Fibroblast of mammary gland (primary cell): ENCODE measurements at regions not wholly inside any gene's neighbourhood (a gene's known extent, or its start where the extent isn't known, plus 50 kb on each side); places are given as distances from the start of the nearest gene placed in this dataset.

Experiments
- DNase-seq: peaks from one replicate; pipeline ENCODE4 v3.0.0-alpha.2; 2010; ENCODE audit warnings: low read depth
- H3K4me3 ChIP-seq: 2 replicates; pipeline ENCODE4 v1.5.1; 2011; ENCODE audit warnings: low read depth, mild to moderate bottlenecking, low read length, moderate library complexity; ENCODE audit not compliant: control insufficient read depth
- CTCF ChIP-seq: conservative IDR thresholded peaks from 2 replicates; pipeline ENCODE4 v1.5.1; 2011; ENCODE audit warnings: low read depth, low read length, inconsistent platforms; ENCODE audit not compliant: control insufficient read depth, insufficient read depth

- DNase-seq, result no peak
- no peak overlapping the region for H3K4me3 ChIP-seq
- no peak for TF ChIP-seq CTCF
These were observed 163.4 kb downstream of the TRIM29 start for GRCh38 chr11:119974467-119974866.

- H3K4me3 ChIP-seq, result no peak overlapping the region
- no peak for TF ChIP-seq CTCF
- DNase-seq, result no peak
These were observed 163.9 kb downstream of the TRIM29 start for GRCh38 chr11:119974051-119974450.

GRCh38 chr11:119972281-119972680 lies 165.6 kb downstream of the TRIM29 start:
- DNase-seq, result no peak
- H3K4me3 ChIP-seq, result no peak overlapping the region
- TF ChIP-seq CTCF, result no peak

GRCh38 chr11:119970555-119971304 lies 167.2 kb downstream of the TRIM29 start:
- TF ChIP-seq CTCF, result no peak
- no peak for DNase-seq
- H3K4me3 ChIP-seq, result no peak overlapping the region

- DNase-seq, result no peak
- no peak for TF ChIP-seq CTCF
- H3K4me3 ChIP-seq, result no peak overlapping the region
These were observed 173.5 kb downstream of the TRIM29 start for GRCh38 chr11:119964136-119965025.

- no peak for TF ChIP-seq CTCF
- no peak for DNase-seq
- H3K4me3 ChIP-seq, result no peak overlapping the region
These were observed 180.0 kb downstream of the TRIM29 start for GRCh38 chr11:119957951-119958350.
